ENCODE measurements at regions not wholly inside any gene's neighbourhood (a gene's known extent, or its start where the extent isn't known, plus 50 kb on each side); places are given as distances from the start of the nearest gene placed in this dataset.

DNA sequence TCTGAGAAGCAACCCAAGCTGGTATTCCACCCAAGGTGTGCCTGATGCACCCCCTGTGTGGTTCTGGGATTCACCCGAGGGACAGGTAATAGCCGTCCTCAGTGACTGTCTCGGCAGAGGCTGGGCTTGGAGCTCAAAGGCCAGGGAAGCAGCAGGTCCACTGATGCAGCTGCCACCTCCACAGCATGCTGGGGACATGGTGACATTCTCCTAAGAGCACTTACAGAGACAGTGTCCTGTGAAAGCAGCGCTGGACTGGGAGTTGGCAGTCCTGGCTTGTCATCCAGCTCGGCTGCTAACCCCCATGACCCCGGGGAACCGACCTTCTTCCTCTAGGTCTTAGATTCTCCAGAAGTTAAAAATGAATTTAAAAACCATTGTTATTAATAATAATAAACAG lies 72.8 kb downstream of the RPUSD4 start:
- TF ChIP-seq ZBTB7A (IDR thresholded peaks at IDR 0.05; ENCODE audit: low read depth) (no peak), EGR1 (IDR thresholded peaks at IDR 0.05) (no peak), TCF12 (IDR thresholded peaks at IDR 0.05; ENCODE audit: low read depth) (no peak), TAF1 (IDR thresholded peaks at IDR 0.05; ENCODE audit: low read depth) (no peak)
- TF ChIP-seq, protein P1, sequence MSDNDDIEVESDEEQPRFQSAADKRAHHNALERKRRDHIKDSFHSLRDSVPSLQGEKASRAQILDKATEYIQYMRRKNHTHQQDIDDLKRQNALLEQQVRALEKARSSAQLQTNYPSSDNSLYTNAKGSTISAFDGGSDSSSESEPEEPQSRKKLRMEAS (IDR thresholded peaks at IDR 0.05) = no peak

DNA sequence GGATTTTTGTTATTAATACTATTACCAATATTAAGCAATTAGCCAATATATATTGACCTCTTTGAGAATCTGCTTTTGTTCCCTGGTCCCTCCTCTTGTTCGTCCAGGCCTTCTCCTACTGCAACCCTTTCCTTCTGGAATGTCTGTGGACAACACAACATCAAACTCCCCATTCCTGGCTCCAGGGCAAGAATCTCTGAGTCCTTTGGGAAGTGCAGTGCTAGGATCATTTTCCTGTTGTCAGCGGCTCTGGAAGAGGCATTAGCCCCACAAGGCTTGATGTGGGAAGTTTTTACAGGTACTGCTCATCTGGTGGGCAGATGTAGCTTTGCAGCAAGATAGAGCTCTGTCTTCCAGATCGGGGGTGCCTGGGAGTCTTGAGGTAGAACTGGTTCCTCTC lies 74.3 kb downstream of the RPUSD4 start:
- no peak for TF ChIP-seq TAF1 (IDR thresholded peaks at IDR 0.05; ENCODE audit: low read depth)
- no peak for TF ChIP-seq TEAD4 (IDR thresholded peaks at IDR 0.05)
- TF ChIP-seq, protein P2, sequence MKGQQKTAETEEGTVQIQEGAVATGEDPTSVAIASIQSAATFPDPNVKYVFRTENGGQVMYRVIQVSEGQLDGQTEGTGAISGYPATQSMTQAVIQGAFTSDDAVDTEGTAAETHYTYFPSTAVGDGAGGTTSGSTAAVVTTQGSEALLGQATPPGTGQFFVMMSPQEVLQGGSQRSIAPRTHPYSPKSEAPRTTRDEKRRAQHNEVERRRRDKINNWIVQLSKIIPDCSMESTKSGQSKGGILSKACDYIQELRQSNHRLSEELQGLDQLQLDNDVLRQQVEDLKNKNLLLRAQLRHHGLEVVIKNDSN (IDR thresholded peaks at IDR 0.05) = no peak
- TF ChIP-seq CEBPB (IDR thresholded peaks at IDR 0.05) = no peak
- TF ChIP-seq, protein P1 (IDR thresholded peaks at IDR 0.05) = no peak
- TF ChIP-seq YY1 (IDR thresholded peaks at IDR 0.05; ENCODE audit: low read depth) = no peak
- TF ChIP-seq TCF12 (IDR thresholded peaks at IDR 0.05; ENCODE audit: low read depth) = no peak
- TF ChIP-seq, protein P3, sequence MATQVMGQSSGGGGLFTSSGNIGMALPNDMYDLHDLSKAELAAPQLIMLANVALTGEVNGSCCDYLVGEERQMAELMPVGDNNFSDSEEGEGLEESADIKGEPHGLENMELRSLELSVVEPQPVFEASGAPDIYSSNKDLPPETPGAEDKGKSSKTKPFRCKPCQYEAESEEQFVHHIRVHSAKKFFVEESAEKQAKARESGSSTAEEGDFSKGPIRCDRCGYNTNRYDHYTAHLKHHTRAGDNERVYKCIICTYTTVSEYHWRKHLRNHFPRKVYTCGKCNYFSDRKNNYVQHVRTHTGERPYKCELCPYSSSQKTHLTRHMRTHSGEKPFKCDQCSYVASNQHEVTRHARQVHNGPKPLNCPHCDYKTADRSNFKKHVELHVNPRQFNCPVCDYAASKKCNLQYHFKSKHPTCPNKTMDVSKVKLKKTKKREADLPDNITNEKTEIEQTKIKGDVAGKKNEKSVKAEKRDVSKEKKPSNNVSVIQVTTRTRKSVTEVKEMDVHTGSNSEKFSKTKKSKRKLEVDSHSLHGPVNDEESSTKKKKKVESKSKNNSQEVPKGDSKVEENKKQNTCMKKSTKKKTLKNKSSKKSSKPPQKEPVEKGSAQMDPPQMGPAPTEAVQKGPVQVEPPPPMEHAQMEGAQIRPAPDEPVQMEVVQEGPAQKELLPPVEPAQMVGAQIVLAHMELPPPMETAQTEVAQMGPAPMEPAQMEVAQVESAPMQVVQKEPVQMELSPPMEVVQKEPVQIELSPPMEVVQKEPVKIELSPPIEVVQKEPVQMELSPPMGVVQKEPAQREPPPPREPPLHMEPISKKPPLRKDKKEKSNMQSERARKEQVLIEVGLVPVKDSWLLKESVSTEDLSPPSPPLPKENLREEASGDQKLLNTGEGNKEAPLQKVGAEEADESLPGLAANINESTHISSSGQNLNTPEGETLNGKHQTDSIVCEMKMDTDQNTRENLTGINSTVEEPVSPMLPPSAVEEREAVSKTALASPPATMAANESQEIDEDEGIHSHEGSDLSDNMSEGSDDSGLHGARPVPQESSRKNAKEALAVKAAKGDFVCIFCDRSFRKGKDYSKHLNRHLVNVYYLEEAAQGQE (IDR thresholded peaks at IDR 0.05; ENCODE audit: low read depth) = no peak
- TF ChIP-seq ZBTB7A (IDR thresholded peaks at IDR 0.05; ENCODE audit: low read depth) = no peak
- no peak for TF ChIP-seq FOXM1 (IDR thresholded peaks at IDR 0.05; ENCODE audit: borderline replicate concordance, low read depth)
- TF ChIP-seq NFIC (IDR thresholded peaks at IDR 0.05) = no peak
- TF ChIP-seq EP300 (IDR thresholded peaks at IDR 0.05; ENCODE audit: borderline replicate concordance) = no peak
- no peak for TF ChIP-seq EGR1 (IDR thresholded peaks at IDR 0.05)
- no peak for TF ChIP-seq CREB1 (IDR thresholded peaks at IDR 0.05; ENCODE audit: low read depth)
- no peak for TF ChIP-seq RAD21 (IDR thresholded peaks at IDR 0.05; ENCODE audit: low read depth)

DNA sequence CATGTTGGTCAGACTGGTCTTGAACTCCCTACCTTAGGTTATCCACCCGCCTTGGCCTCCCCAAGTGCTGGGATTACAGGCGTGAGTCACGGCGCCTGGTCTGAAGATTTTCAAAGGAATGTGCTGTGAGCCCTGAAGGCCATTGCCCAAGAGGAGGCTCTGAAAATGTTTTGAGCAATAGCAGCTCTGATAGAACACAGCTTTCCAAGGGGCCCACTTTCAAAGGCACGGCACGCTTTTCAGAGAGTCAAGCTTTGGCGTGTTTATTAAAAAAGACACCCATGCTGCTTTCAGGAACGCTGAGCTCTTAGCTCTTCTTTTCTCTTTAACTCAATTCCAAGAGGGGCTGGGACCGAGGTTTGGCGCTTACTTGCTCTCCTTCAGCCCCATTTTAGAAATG lies 73.8 kb upstream of the CDON start:
- TF ChIP-seq YY1 (IDR thresholded peaks at IDR 0.05; ENCODE audit: low read depth) (no peak), CEBPB (IDR thresholded peaks at IDR 0.05) (no peak), CREB1 (IDR thresholded peaks at IDR 0.05; ENCODE audit: low read depth) (no peak), TAF1 (IDR thresholded peaks at IDR 0.05; ENCODE audit: low read depth) (no peak), EP300 (IDR thresholded peaks at IDR 0.05; ENCODE audit: borderline replicate concordance) (no peak), TCF12 (IDR thresholded peaks at IDR 0.05; ENCODE audit: low read depth) (no peak), TEAD4 (IDR thresholded peaks at IDR 0.05) (no peak), FOXM1 (IDR thresholded peaks at IDR 0.05; ENCODE audit: borderline replicate concordance, low read depth) (no peak), NFIC (IDR thresholded peaks at IDR 0.05) (no peak), ZBTB7A (IDR thresholded peaks at IDR 0.05; ENCODE audit: low read depth) (no peak), RAD21 (IDR thresholded peaks at IDR 0.05; ENCODE audit: low read depth) (no peak), EGR1 (IDR thresholded peaks at IDR 0.05) (no peak)
- TF ChIP-seq, protein P1 (IDR thresholded peaks at IDR 0.05) = no peak
- TF ChIP-seq, protein P2 (IDR thresholded peaks at IDR 0.05) = no peak
- TF ChIP-seq, protein P3 (IDR thresholded peaks at IDR 0.05; ENCODE audit: low read depth) = no peak

DNA sequence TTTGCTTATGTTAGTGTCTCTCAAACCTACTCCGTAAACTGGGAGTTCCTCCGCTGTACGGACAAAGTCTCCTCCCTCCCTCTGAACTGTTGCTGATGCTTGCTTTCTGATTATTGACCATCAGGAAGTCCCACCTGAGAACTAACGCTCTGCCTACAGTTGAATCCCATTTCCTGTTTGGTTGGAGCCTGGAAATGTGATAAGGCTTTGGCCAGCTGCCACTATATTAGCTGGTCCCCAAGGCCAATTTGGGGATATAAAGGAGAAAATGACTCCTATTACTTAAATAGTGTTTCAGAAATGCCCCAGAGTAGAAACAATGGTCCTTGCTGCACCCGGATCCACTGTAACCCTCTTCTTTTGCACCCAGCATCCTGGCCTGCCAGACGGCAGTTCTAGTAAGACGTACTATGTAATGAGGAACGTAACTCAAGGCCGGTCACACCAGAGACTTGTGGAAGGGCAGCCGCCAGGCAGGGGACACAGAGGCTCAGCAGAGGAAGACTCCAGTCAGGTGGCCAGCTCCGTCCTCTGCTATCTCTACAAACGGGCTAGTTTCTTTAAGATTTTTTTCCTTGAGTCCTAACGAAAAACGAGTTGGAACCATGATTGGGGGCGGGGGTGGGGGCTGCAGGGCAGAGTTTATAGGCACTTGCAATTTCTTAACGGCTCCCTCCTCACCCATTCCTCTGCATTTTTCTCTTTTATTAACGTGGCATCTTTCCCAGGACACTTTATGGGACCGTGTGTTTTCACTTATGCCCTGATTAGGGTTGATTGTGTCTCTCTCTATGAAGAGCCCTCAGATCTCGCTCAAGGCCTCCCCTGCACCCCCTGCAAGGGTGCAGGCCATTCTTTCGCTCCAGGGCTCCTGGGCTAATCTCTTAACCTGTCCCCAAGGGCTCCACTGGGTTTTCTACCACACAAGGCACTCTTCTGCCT lies 72.8 kb upstream of the CDON start:
- TF ChIP-seq TEAD4 (IDR thresholded peaks at IDR 0.05) = no peak
- TF ChIP-seq, protein P1 (IDR thresholded peaks at IDR 0.05) = no peak
- no peak for TF ChIP-seq NFIC (IDR thresholded peaks at IDR 0.05)
- TF ChIP-seq TCF12 (IDR thresholded peaks at IDR 0.05; ENCODE audit: low read depth) = no peak
- no peak for TF ChIP-seq CREB1 (IDR thresholded peaks at IDR 0.05; ENCODE audit: low read depth)
- TF ChIP-seq CEBPB (IDR thresholded peaks at IDR 0.05) = no peak
- TF ChIP-seq, protein P2 (IDR thresholded peaks at IDR 0.05) = no peak
- TF ChIP-seq FOXM1 (IDR thresholded peaks at IDR 0.05; ENCODE audit: borderline replicate concordance, low read depth) = no peak
